MM.1S (cell line): ENCODE measurements at regions not wholly inside any gene's neighbourhood (a gene's known extent, or its start where the extent isn't known, plus 50 kb on each side); places are given as distances from the start of the nearest gene placed in this dataset.

Experiments
- DNase-seq: peaks from one replicate; pipeline ENCODE4 v3.0.0-alpha.2; 2015
- H2AFZ ChIP-seq: fragments of 300-600 bp; sonication (generic); 2 replicates; pipeline ENCODE4 v1.6.0; 2016; ENCODE audit warnings: antibody characterized with exemption, low read length
- H3F3A ChIP-seq: fragments of 300-600 bp; sonication (generic); 2 replicates; pipeline ENCODE4 v1.6.1; 2016; ENCODE audit warnings: mild to moderate bottlenecking, antibody characterized with exemption, low read length, moderate library complexity, mixed read lengths; ENCODE audit not compliant: insufficient read depth
- H3K27ac ChIP-seq: fragments of 300-600 bp; sonication (generic); 2 replicates; pipeline ENCODE4 v1.5.1; 2016; ENCODE audit warnings: mild to moderate bottlenecking, low read length
- H3K27me3 ChIP-seq: fragments of 300-600 bp; sonication (generic); replicated peaks from 2 replicates; pipeline ENCODE4 v1.6.0; 2016; ENCODE audit warnings: low read length; ENCODE audit not compliant: insufficient read depth
- H3K36me3 ChIP-seq: fragments of 300-600 bp; sonication (generic); replicated peaks from 2 replicates; pipeline ENCODE4 v1.6.1; 2016; ENCODE audit warnings: mild to moderate bottlenecking, low read length, mixed read lengths; ENCODE audit not compliant: insufficient read depth
- H3K4me1 ChIP-seq: fragments of 300-600 bp; sonication (generic); 2 replicates; pipeline ENCODE4 v1.6.1; 2016; ENCODE audit warnings: low read length, mixed read lengths
- H3K4me2 ChIP-seq: fragments of 300-600 bp; sonication (generic); 2 replicates; pipeline ENCODE4 v1.6.0; 2016; ENCODE audit warnings: low read depth, low read length
- H3K4me3 ChIP-seq: fragments of 300-600 bp; sonication (generic); 2 replicates; pipeline ENCODE4 v1.5.1; 2016; ENCODE audit warnings: low read length, mixed read lengths
- H3K79me2 ChIP-seq: fragments of 300-600 bp; sonication (generic); 2 replicates; pipeline ENCODE4 v1.6.1; 2016; ENCODE audit warnings: mixed run types, low read length, mixed read lengths
- H3K9ac ChIP-seq: fragments of 300-600 bp; sonication (generic); 2 replicates; pipeline ENCODE4 v1.6.1; 2016; ENCODE audit warnings: low read length, mixed read lengths
- H3K9me2 ChIP-seq: fragments of 300-600 bp; sonication (generic); replicated peaks from 2 replicates; pipeline ENCODE4 v1.6.1; 2016; ENCODE audit warnings: mild to moderate bottlenecking, low read length, mixed read lengths; ENCODE audit not compliant: insufficient read depth
- H3K9me3 ChIP-seq: fragments of 300-600 bp; sonication (generic); replicated peaks from 2 replicates; pipeline ENCODE4 v1.6.1; 2016; ENCODE audit warnings: mild to moderate bottlenecking, low read length, mixed read lengths; ENCODE audit not compliant: insufficient read depth
- H4K20me1 ChIP-seq: fragments of 300-600 bp; sonication (generic); 2 replicates; pipeline ENCODE4 v1.6.1; 2016; ENCODE audit warnings: mild to moderate bottlenecking, low read length, moderate library complexity, mixed read lengths; ENCODE audit not compliant: insufficient read depth
- CTCF ChIP-seq: fragments of 300-600 bp; sonication (generic); IDR thresholded peaks from 2 replicates; pipeline ENCODE4 v1.5.1; 2016; ENCODE audit warnings: antibody characterized with exemption, low read length, mixed read lengths
- EZH2 ChIP-seq: fragments of 300-600 bp; sonication (generic); optimal IDR thresholded peaks from 2 replicates; pipeline ENCODE3; 2017; ENCODE audit warnings: low read depth, mild to moderate bottlenecking, antibody characterized with exemption, low read length, mixed read lengths
- EZH2phosphoT487 ChIP-seq: fragments of 300-600 bp; sonication (generic); IDR thresholded peaks from 2 replicates; pipeline ENCODE4 v1.6.1; 2018; ENCODE audit warnings: antibody characterized with exemption, low read length

DNA sequence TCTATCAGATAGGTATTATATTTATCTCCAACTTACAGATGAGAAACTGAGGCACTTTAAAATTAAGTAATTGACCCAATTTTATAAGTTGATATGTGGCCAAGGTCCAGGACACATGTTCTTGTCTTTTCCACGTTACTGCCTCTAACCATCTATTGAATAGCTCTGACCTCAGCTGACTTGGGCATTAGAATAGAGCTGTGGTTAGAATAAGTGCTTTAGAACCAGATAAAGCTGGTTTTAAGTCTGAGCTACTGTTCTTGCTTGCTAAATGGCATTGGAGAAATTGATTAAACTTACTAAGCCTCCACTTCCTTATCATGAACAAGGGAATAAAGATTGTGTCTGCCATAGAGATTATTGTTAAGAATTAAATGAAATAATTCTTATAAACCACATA is 147.8 kb upstream of the DTNBP1 start:
- Histone ChIP-seq H3F3A (no peaks in the 10 kb centered on the region), H3K36me3 (no peaks in the 10 kb centered on the region), H3K9ac (no peak overlapping the region), H2AFZ (no peak overlapping the region), H3K27ac (no peak overlapping the region), H3K4me1 (no peaks in the 10 kb centered on the region), H4K20me1 (no peaks in the 10 kb centered on the region), H3K9me3 (no peaks in the 10 kb centered on the region), H3K27me3 (no peaks in the 10 kb centered on the region), H3K4me2 (no peak overlapping the region), H3K9me2 (no peaks in the 10 kb centered on the region), H3K79me2 (no peaks in the 10 kb centered on the region), H3K4me3 (no peak overlapping the region)
- DNase-seq: no peak
- TF ChIP-seq CTCF: no peak
- TF ChIP-seq EZH2phosphoT487: no peak
- TF ChIP-seq EZH2: no peak

GRCh38 chr6:15809367-15809766 is 146.5 kb upstream of the DTNBP1 start:
- H3K27ac ChIP-seq: no peak overlapping the region
- TF ChIP-seq EZH2phosphoT487 (no peak), CTCF (no peak), EZH2 (no peak)
- no peak overlapping the region for H3K4me2 ChIP-seq
- no peaks in the 10 kb centered on the region for H3K9me3 ChIP-seq
- no peak overlapping the region for H3K4me3 ChIP-seq
- no peaks in the 10 kb centered on the region for H3K79me2 ChIP-seq
- H4K20me1 ChIP-seq: no peaks in the 10 kb centered on the region
- H2AFZ ChIP-seq: no peak overlapping the region
- H3K36me3 ChIP-seq: no peaks in the 10 kb centered on the region
- no peaks in the 10 kb centered on the region for H3K9me2 ChIP-seq
- H3F3A ChIP-seq: no peaks in the 10 kb centered on the region
- no peak for DNase-seq
- no peaks in the 10 kb centered on the region for H3K4me1 ChIP-seq
- H3K27me3 ChIP-seq: no peaks in the 10 kb centered on the region
- H3K9ac ChIP-seq: no peak overlapping the region

- Histone ChIP-seq H3K4me2 (no peak overlapping the region), H3K9me2 (no peaks in the 10 kb centered on the region), H3K27me3 (no peaks in the 10 kb centered on the region), H3K4me1 (no peaks in the 10 kb centered on the region), H3K4me3 (no peak overlapping the region), H3K36me3 (no peaks in the 10 kb centered on the region), H3K27ac (no peak overlapping the region), H2AFZ (no peak overlapping the region), H3K9me3 (no peaks in the 10 kb centered on the region), H4K20me1 (no peaks in the 10 kb centered on the region), H3K79me2 (no peaks in the 10 kb centered on the region), H3F3A (no peaks in the 10 kb centered on the region), H3K9ac (no peak overlapping the region)
- TF ChIP-seq CTCF (no peak), EZH2 (no peak), EZH2phosphoT487 (no peak)
- no peak for DNase-seq
These were observed 141.6 kb upstream of the DTNBP1 start for GRCh38 chr6:15804164-15805154.
